ENCODE measurements at regions not wholly inside any gene's neighbourhood (a gene's known extent, or its start where the extent isn't known, plus 50 kb on each side); places are given as distances from the start of the nearest gene placed in this dataset.

DNA sequence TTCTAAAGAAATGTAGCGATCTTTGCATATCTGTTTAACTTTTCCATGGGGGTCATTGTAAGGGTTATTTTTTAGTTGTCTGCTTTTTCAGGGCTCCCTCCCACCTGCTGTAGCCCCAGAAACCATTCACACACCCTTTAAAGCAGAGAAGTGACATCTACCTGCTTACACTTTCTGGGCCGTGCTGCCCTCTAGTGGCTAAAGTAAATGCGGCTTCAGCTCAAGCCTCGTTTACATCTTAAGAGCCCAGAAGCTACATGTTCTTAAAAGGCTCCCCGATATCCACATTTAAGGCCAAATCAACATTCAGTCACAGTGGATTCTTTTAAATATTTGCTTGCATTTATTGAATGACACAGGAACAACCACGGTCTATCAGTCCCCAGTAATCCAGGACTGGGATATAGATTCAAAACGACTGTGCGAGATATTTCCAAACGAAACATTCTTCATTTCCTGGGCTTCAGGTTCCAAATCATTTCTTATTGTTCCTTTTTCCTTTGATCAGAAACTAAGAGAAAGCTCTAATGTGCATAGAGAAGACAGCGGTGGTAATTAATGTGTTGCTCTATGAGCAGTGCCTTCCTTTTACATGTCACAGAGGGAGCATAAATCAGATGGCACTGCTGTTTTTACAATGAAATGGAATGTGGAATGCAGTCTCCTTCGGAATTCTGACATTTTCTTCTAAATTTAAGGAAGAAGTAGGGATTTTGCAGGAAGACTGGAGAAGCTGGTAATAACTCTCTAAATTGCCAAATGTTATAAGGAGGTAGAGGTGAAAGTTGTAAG lies 119.9 kb downstream of the RASGEF1B start:
- TF ChIP-seq, protein P1, sequence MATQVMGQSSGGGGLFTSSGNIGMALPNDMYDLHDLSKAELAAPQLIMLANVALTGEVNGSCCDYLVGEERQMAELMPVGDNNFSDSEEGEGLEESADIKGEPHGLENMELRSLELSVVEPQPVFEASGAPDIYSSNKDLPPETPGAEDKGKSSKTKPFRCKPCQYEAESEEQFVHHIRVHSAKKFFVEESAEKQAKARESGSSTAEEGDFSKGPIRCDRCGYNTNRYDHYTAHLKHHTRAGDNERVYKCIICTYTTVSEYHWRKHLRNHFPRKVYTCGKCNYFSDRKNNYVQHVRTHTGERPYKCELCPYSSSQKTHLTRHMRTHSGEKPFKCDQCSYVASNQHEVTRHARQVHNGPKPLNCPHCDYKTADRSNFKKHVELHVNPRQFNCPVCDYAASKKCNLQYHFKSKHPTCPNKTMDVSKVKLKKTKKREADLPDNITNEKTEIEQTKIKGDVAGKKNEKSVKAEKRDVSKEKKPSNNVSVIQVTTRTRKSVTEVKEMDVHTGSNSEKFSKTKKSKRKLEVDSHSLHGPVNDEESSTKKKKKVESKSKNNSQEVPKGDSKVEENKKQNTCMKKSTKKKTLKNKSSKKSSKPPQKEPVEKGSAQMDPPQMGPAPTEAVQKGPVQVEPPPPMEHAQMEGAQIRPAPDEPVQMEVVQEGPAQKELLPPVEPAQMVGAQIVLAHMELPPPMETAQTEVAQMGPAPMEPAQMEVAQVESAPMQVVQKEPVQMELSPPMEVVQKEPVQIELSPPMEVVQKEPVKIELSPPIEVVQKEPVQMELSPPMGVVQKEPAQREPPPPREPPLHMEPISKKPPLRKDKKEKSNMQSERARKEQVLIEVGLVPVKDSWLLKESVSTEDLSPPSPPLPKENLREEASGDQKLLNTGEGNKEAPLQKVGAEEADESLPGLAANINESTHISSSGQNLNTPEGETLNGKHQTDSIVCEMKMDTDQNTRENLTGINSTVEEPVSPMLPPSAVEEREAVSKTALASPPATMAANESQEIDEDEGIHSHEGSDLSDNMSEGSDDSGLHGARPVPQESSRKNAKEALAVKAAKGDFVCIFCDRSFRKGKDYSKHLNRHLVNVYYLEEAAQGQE (IDR thresholded peaks at IDR 0.05; ENCODE audit: low read depth): no peak
- TF ChIP-seq RAD21 (IDR thresholded peaks at IDR 0.05; ENCODE audit: low read depth): peak; percentile 86

DNA sequence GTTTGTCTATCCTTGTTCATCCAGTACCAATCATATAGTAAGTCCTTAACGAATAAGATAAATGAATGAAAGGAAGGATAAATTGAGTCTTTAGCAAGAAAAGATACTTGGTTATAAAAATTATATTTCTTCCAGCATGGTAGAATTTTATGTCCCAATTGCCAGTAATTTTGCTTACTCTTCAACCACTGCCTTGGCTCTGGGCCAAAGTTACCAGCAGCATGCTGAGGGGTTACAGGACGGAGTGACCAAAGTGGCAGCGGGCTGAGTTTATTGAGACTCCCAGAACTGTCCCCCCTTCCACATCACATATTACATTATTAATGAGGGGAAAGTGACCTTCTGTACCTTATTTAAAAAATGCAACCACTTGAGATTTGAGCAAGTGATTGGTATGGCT lies 121.7 kb downstream of the RASGEF1B start:
- 0 out of 2 replicates have a peak, but pooled peaks have one; percentile 24 for TF ChIP-seq NFIC (IDR thresholded peaks at IDR 0.05)
- no peak for TF ChIP-seq TCF12 (IDR thresholded peaks at IDR 0.05; ENCODE audit: low read depth)

DNA sequence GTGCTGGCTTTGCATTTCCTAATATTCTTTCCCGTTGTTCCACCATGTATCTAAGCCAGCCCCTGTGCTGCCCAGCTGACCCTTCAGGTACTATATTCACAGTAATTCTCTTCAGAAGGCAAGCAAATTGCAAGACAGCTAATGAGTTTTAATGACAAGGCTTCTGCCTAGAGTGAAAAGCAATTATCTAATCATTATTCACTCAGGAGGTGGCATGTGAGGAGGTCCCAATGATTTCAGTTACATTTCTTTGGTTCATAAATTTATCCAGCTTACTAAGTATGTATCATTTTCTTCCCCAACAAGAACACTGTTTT lies 123.0 kb downstream of the RASGEF1B start:
- TF ChIP-seq NFIC (IDR thresholded peaks at IDR 0.05) (no peak), TCF12 (IDR thresholded peaks at IDR 0.05; ENCODE audit: low read depth) (no peak), EGR1 (IDR thresholded peaks at IDR 0.05) (no peak), TAF1 (IDR thresholded peaks at IDR 0.05; ENCODE audit: low read depth) (no peak)
- TF ChIP-seq, protein P2, sequence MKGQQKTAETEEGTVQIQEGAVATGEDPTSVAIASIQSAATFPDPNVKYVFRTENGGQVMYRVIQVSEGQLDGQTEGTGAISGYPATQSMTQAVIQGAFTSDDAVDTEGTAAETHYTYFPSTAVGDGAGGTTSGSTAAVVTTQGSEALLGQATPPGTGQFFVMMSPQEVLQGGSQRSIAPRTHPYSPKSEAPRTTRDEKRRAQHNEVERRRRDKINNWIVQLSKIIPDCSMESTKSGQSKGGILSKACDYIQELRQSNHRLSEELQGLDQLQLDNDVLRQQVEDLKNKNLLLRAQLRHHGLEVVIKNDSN (IDR thresholded peaks at IDR 0.05): no peak
- TF ChIP-seq, protein P1 (IDR thresholded peaks at IDR 0.05; ENCODE audit: low read depth): no peak

DNA sequence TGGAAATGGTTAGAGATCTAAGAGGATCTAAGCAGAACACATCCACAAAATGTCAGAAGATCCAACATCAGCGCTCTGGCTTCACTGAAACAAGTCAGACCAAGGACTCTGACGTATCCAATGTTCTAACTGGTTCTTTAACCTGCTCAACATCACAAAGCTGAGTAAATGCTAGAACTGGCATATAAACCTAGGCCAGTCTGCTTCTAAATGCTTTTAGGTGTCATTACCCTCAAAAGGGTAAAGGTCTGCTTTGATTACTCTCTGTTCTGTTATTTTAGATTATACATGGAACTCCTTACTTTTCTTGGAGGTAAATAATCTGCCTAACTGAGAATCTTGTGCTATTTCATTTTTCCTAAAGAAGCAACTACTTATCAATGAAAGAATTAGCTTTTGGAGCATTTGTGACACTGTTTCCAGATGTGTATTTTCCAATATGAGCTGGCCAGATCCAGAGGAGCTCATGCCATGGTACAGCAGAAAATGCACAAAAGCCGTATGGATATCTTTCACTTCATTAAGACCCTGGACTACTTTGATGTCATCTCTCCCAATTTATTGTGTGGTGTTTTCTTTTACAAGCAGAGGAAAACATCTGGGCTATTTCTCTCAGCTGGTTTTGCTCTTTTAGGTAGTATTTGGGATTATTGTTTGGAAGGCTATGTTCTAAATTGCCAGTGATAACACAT lies 123.5 kb downstream of the RASGEF1B start:
- no peak for TF ChIP-seq FOXM1 (IDR thresholded peaks at IDR 0.05; ENCODE audit: borderline replicate concordance, low read depth)
- TF ChIP-seq, protein P3, sequence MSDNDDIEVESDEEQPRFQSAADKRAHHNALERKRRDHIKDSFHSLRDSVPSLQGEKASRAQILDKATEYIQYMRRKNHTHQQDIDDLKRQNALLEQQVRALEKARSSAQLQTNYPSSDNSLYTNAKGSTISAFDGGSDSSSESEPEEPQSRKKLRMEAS (IDR thresholded peaks at IDR 0.05): no peak
- no peak for TF ChIP-seq ZBTB7A (IDR thresholded peaks at IDR 0.05; ENCODE audit: low read depth)
- no peak for TF ChIP-seq TAF1 (IDR thresholded peaks at IDR 0.05; ENCODE audit: low read depth)
- no peak for TF ChIP-seq YY1 (IDR thresholded peaks at IDR 0.05; ENCODE audit: low read depth)
- no peak for TF ChIP-seq CREB1 (IDR thresholded peaks at IDR 0.05; ENCODE audit: low read depth)
- no peak for TF ChIP-seq TCF12 (IDR thresholded peaks at IDR 0.05; ENCODE audit: low read depth)
- TF ChIP-seq, protein P2 (IDR thresholded peaks at IDR 0.05): no peak
- no peak for TF ChIP-seq EP300 (IDR thresholded peaks at IDR 0.05; ENCODE audit: borderline replicate concordance)
- TF ChIP-seq, protein P1 (IDR thresholded peaks at IDR 0.05; ENCODE audit: low read depth): no peak
- no peak for TF ChIP-seq NFIC (IDR thresholded peaks at IDR 0.05)
- TF ChIP-seq CEBPB (IDR thresholded peaks at IDR 0.05): no peak
- no peak for TF ChIP-seq EGR1 (IDR thresholded peaks at IDR 0.05)
- no peak for TF ChIP-seq TEAD4 (IDR thresholded peaks at IDR 0.05)
- TF ChIP-seq RAD21 (IDR thresholded peaks at IDR 0.05; ENCODE audit: low read depth): no peak

DNA sequence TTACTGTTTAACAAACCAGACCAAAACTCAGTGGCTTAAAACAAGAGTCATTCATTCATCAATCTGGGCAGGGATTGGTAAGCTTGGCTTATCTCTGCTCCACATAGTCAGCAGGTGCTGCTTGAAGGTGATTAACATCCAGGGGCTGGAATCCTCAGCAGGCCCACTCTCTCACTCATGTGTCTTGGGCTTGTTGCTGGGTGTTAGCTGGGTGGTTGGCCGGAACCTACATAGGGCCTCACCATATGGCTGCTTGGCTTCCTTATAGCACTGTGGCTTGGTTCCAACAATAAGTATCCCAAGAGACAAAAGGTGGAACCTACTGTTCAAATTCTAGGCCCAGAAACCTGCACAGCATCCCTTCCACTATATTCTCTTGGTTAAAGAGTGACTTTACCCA lies 125.0 kb downstream of the RASGEF1B start:
- TF ChIP-seq EGR1 (IDR thresholded peaks at IDR 0.05) (no peak), TEAD4 (IDR thresholded peaks at IDR 0.05) (no peak), RAD21 (IDR thresholded peaks at IDR 0.05; ENCODE audit: low read depth) (no peak)
- TF ChIP-seq, protein P1 (IDR thresholded peaks at IDR 0.05; ENCODE audit: low read depth): no peak
- TF ChIP-seq, protein P2 (IDR thresholded peaks at IDR 0.05): no peak

Measured in Ishikawa (cell line).